Ovary (tissue), 7 donors: ENCODE measurements at regions not wholly inside any gene's neighbourhood (a gene's known extent, or its start where the extent isn't known, plus 50 kb on each side); places are given as distances from the start of the nearest gene placed in this dataset.

Experiments
- DNase-seq, 5 donors: peaks; one replicate each; pipeline ENCODE4 v3.0.0-alpha.2; 2019 to 2020
- H3K27ac ChIP-seq, 2 donors: fragments of 200-600 bp; one replicate each; pipeline versions ENCODE4 v1.5.1 to v1.8.0; 2019 to 2022
- H3K27me3 ChIP-seq: fragments of 200-600 bp; one replicate; pipeline ENCODE4 v1.8.0; 2022
- H3K36me3 ChIP-seq: fragments of 200-600 bp; sonication (generic); one replicate; pipeline ENCODE4 v1.5.1; 2019
- H3K4me1 ChIP-seq: one replicate; pipeline ENCODE4 v1.8.1; 2013; ENCODE audit warnings: mild to moderate bottlenecking, moderate library complexity; ENCODE audit not compliant: insufficient read depth
- H3K4me3 ChIP-seq: fragments of 200-600 bp; sonication (generic); one replicate; pipeline ENCODE4 v1.5.1; 2017
- H3K9me3 ChIP-seq, 2 donors: fragments of 200-600 bp in 1 of 2; sonication (generic) in 1 of 2; one replicate each; pipeline versions ENCODE4 v1.5.1 to v1.8.1; 2013 to 2019; ENCODE audit warnings: mild to moderate bottlenecking in 1 of 2, moderate library complexity in 1 of 2
- CTCF ChIP-seq, 3 donors: fragments of 450-650 bp in 2 of 3; fragments of 200-600 bp in 1 of 3; IDR thresholded peaks; one replicate each; pipeline versions ENCODE4 v1.5.1 to v1.8.0; 2016 to 2022; ENCODE audit warnings: antibody characterized with exemption in 3 of 3, mild to moderate bottlenecking in 1 of 3
- EP300 ChIP-seq: sonication (generic); formaldehyde crosslinking; IDR thresholded peaks from one replicate; pipeline ENCODE4 v1.6.1; 2017; ENCODE audit warnings: antibody characterized with exemption
- POLR2A ChIP-seq: fragments of 450-650 bp; IDR thresholded peaks from one replicate; pipeline ENCODE4 v1.6.1; 2017; ENCODE audit warnings: antibody characterized with exemption, mild to moderate bottlenecking, moderate library complexity
- WGBS, 3 donors: extraction: QIAGEN DNeasy Blood & Tissue Kit in 1 of 3; methylation state at CpG; one replicate each; pipeline versions ENCODE4 v1.1.5 to v1.1.7; 2013 to 2017; 5-methylcytosine and 5-hydroxymethylcytosine counted together
- intact Hi-C, 4 donors: fragments of 100-400 bp; cut with DNase I; formaldehyde crosslinking; loops; one replicate each; pipeline versions ENCODE4 v1.11.0 to v1.15.1; 2022 to 2023
- donor health status: DM: no; HTN: no; CAD: no; lungs with moderate emphysema.
- donor health status: DM: no; HTN: no; CAD: no.
- donor health status: Bipolar disorder and iron deficiency.
- donor health status: DM: no; HTN: no; CAD: no.
- donor health status: DM: yes; HTN: yes; CAD: no.

- intact Hi-C loops: no loop called here
- no peak overlapping the region for H3K4me3 ChIP-seq
- H3K9me3 ChIP-seq: no peaks in the 10 kb centered on the region
- no peak for DNase-seq
- WGBS, 3 donors: 47 to 61% (median 50%) methylated on average over 2 of the region's 2 CpGs
- H3K27me3 ChIP-seq: no peaks in the 10 kb centered on the region
- H3K27ac ChIP-seq: no peak overlapping the region
- no peaks in the 10 kb centered on the region for H3K4me1 ChIP-seq
- TF ChIP-seq EP300: no peak
- no peak for TF ChIP-seq CTCF (IDR thresholded peaks at IDR 0.05)
- no peak for TF ChIP-seq POLR2A
- H3K36me3 ChIP-seq: no peaks in the 10 kb centered on the region
Observed at GRCh38 chr6:62446647-62447316, 160.8 kb upstream of the KHDRBS2 start.

- no peaks in the 10 kb centered on the region for H3K9me3 ChIP-seq
- H3K4me3 ChIP-seq: no peak overlapping the region
- H3K27ac ChIP-seq: no peak overlapping the region
- no peaks in the 10 kb centered on the region for H3K36me3 ChIP-seq
- intact Hi-C loops: no loop called here
- H3K27me3 ChIP-seq: no peaks in the 10 kb centered on the region
- DNase-seq: no peak
- WGBS, 3 donors: 77 to 89% (median 82%) methylated on average over 9 of the region's 9 CpGs
- TF ChIP-seq EP300 (no peak), POLR2A (no peak), CTCF (IDR thresholded peaks at IDR 0.05) (no peak)
- no peaks in the 10 kb centered on the region for H3K4me1 ChIP-seq
Observed at GRCh38 chr6:62445521-62445920, 159.5 kb upstream of the KHDRBS2 start.

- H3K27ac ChIP-seq: no peak overlapping the region
- H3K4me1 ChIP-seq: no peaks in the 10 kb centered on the region
- H3K27me3 ChIP-seq: no peaks in the 10 kb centered on the region
- no peaks in the 10 kb centered on the region for H3K9me3 ChIP-seq
- WGBS, 3 donors: 78 to 94% (median 91%) methylated on average over 1 of the region's 1 CpG
- H3K36me3 ChIP-seq: no peaks in the 10 kb centered on the region
- intact Hi-C loops: no loop called here
- TF ChIP-seq POLR2A: no peak
- no peak for TF ChIP-seq CTCF (IDR thresholded peaks at IDR 0.05)
- TF ChIP-seq EP300: no peak
- DNase-seq: no peak
- H3K4me3 ChIP-seq: no peak overlapping the region
Observed at GRCh38 chr6:62441182-62441581, 155.2 kb upstream of the KHDRBS2 start.

GRCh38 chr6:62429781-62430180 lies 143.8 kb upstream of the KHDRBS2 start:
- no peak for DNase-seq
- H3K4me3 ChIP-seq: no peak overlapping the region
- TF ChIP-seq CTCF (IDR thresholded peaks at IDR 0.05) (no peak), EP300 (no peak), POLR2A (no peak)
- intact Hi-C loops: no loop called here
- no peak overlapping the region for H3K27ac ChIP-seq
- H3K27me3 ChIP-seq: no peaks in the 10 kb centered on the region
- H3K9me3 ChIP-seq: no peaks in the 10 kb centered on the region
- H3K4me1 ChIP-seq: no peaks in the 10 kb centered on the region
- 86 to 93% (median 89%) methylated on average over 5 of the region's 5 CpGs for WGBS, 3 donors
- no peaks in the 10 kb centered on the region for H3K36me3 ChIP-seq
